WTC11 (cell line): ENCODE measurements at regions not wholly inside any gene's neighbourhood (a gene's known extent, or its start where the extent isn't known, plus 50 kb on each side); places are given as distances from the start of the nearest gene placed in this dataset.

ENCODE experiments used
- ATAC-seq: fragments of 200-7000 bp; cut with Tn5 transposase; 2 replicates; pipeline ENCODE4 v1.10.0; 2021; ENCODE audit warnings: mild to moderate bottlenecking, moderate library complexity
- CTCF ChIA-PET: fragments of 300-600 bp; sonication (Branson Sonifier 250); formaldehyde crosslinking; loops from one replicate; lab custom pipeline; 2021; ENCODE audit warnings: antibody characterized with exemption; lab: Charles Lee
- POLR2A ChIA-PET: fragments of 350-600 bp; sonication (Branson Sonifier 250); formaldehyde crosslinking; loops from one replicate; lab custom pipeline; 2021; ENCODE audit warnings: antibody characterized with exemption; lab: Charles Lee
- DNase-seq: peaks from one replicate; pipeline ENCODE4 v3.0.0; 2021; ENCODE audit warnings: low spot score
- H3K27ac Mint-ChIP-seq: 2 replicates; pipeline ENCODE4 v1.8.0; 2021; ENCODE audit warnings: mixed read lengths
- H3K27me3 Mint-ChIP-seq: 2 replicates; pipeline ENCODE4 v1.8.0; 2021; ENCODE audit warnings: low read depth, mild to moderate bottlenecking, moderate library complexity, mixed read lengths
- H3K36me3 Mint-ChIP-seq: 2 replicates; pipeline ENCODE4 v1.8.0; 2021; ENCODE audit warnings: mixed read lengths
- H3K4me1 Mint-ChIP-seq: 2 replicates; pipeline ENCODE4 v1.8.0; 2022; ENCODE audit warnings: mixed read lengths
- H3K4me3 Mint-ChIP-seq: 2 replicates; pipeline ENCODE4 v1.8.0; 2021; ENCODE audit warnings: mild to moderate bottlenecking, moderate library complexity, mixed read lengths
- H3K9me3 Mint-ChIP-seq: 2 replicates; pipeline ENCODE4 v1.8.0; 2021; ENCODE audit warnings: mixed read lengths
- CREB1 ChIP-seq: sonication (generic); formaldehyde crosslinking; IDR thresholded peaks from 2 replicates; pipeline ENCODE4 v1.8.0; 2023; ENCODE audit warnings: mild to moderate bottlenecking, missing genetic modification reagents
- ESRRA ChIP-seq: sonication (generic); formaldehyde crosslinking; IDR thresholded peaks from 2 replicates; pipeline ENCODE4 v1.8.1; 2022; ENCODE audit warnings: mild to moderate bottlenecking, missing genetic modification reagents, borderline replicate concordance
- FOXP1 ChIP-seq: sonication (generic); formaldehyde crosslinking; IDR thresholded peaks from 2 replicates; pipeline ENCODE4 v1.8.0; 2022; ENCODE audit warnings: missing genetic modification reagents, mild to moderate bottlenecking, moderate library complexity, borderline replicate concordance
- GABPB1 ChIP-seq: sonication (generic); formaldehyde crosslinking; IDR thresholded peaks from 2 replicates; pipeline ENCODE4 v1.8.1; 2023; ENCODE audit warnings: mild to moderate bottlenecking, missing genetic modification reagents
- GRHL2 ChIP-seq: fragments of 250-450 bp; sonication (Bioruptor Pico); IDR thresholded peaks from 2 replicates; pipeline ENCODE4 v1.8.0; 2022; ENCODE audit warnings: mild to moderate bottlenecking, moderate library complexity; ENCODE audit not compliant: insufficient replicate concordance, severe bottlenecking
- IRF2 ChIP-seq: sonication (generic); formaldehyde crosslinking; IDR thresholded peaks from 2 replicates; pipeline ENCODE4 v1.8.0; 2022; ENCODE audit warnings: low read depth, missing genetic modification reagents, borderline replicate concordance
- JAZF1 ChIP-seq: fragments of 250-450 bp; sonication (Bioruptor Pico); IDR thresholded peaks from 2 replicates; pipeline ENCODE4 v1.9.0; 2021; ENCODE audit warnings: moderate library complexity, mild to moderate bottlenecking, inconsistent platforms
- MXD4 ChIP-seq: fragments of 250-450 bp; sonication (Bioruptor Pico); IDR thresholded peaks from 2 replicates; pipeline ENCODE4 v1.8.0; 2021; ENCODE audit warnings: mild to moderate bottlenecking, moderate library complexity, borderline replicate concordance
- SMAD3 ChIP-seq: sonication (generic); formaldehyde crosslinking; IDR thresholded peaks from 2 replicates; pipeline ENCODE4 v1.8.0; 2022; ENCODE audit warnings: missing genetic modification reagents, mild to moderate bottlenecking, borderline replicate concordance
- SOX15 ChIP-seq: fragments of 250-450 bp; sonication (Bioruptor Pico); IDR thresholded peaks from 2 replicates; pipeline ENCODE4 v1.9.0; 2021; ENCODE audit warnings: mild to moderate bottlenecking
- SP1 ChIP-seq: sonication (generic); formaldehyde crosslinking; conservative IDR thresholded peaks from 2 replicates; pipeline ENCODE4 v1.8.1; 2022; ENCODE audit warnings: missing genetic modification reagents
- TCF7 ChIP-seq: sonication (generic); formaldehyde crosslinking; IDR thresholded peaks from 2 replicates; pipeline ENCODE4 v1.8.0; 2022; ENCODE audit warnings: mild to moderate bottlenecking, low read depth, missing genetic modification reagents, moderate library complexity
- ZNF263 ChIP-seq: sonication (generic); formaldehyde crosslinking; IDR thresholded peaks from 2 replicates; pipeline ENCODE4 v1.8.1; 2022; ENCODE audit warnings: low read depth, mild to moderate bottlenecking, moderate library complexity, missing genetic modification reagents
- ZNF317 ChIP-seq: sonication (generic); formaldehyde crosslinking; IDR thresholded peaks from 2 replicates; pipeline ENCODE4 v1.8.1; 2023; ENCODE audit warnings: low read depth, mild to moderate bottlenecking, moderate library complexity, missing genetic modification reagents, borderline replicate concordance
- ZNF423 ChIP-seq: fragments of 250-450 bp; sonication (Bioruptor Pico); IDR thresholded peaks from 2 replicates; pipeline ENCODE4 v2.1.2; 2022; ENCODE audit warnings: mild to moderate bottlenecking, moderate library complexity
- ZNF671 ChIP-seq: fragments of 250-450 bp; sonication (Bioruptor Pico); IDR thresholded peaks from 2 replicates; pipeline ENCODE4 v1.8.0; 2021; ENCODE audit warnings: mild to moderate bottlenecking
- TF ChIP-seq, protein P1 (sequence below): sonication (generic); formaldehyde crosslinking; IDR thresholded peaks from 2 replicates; pipeline ENCODE4 v1.8.0; 2022; ENCODE audit warnings: mild to moderate bottlenecking, missing genetic modification reagents
- TF ChIP-seq, protein P2 (sequence below): fragments of 250-450 bp; sonication (Bioruptor Pico); IDR thresholded peaks from 2 replicates; pipeline ENCODE4 v1.9.0; 2021; ENCODE audit warnings: mild to moderate bottlenecking
- TF ChIP-seq, protein P3 (sequence below): fragments of 250-450 bp; sonication (Bioruptor Pico); IDR thresholded peaks from 2 replicates; pipeline ENCODE4 v1.8.0; 2021; ENCODE audit warnings: mild to moderate bottlenecking
- TF ChIP-seq, protein P4 (sequence below): sonication (generic); formaldehyde crosslinking; IDR thresholded peaks from 2 replicates; pipeline ENCODE4 v1.8.1; 2022; ENCODE audit warnings: mild to moderate bottlenecking, moderate library complexity, missing genetic modification reagents
- TF ChIP-seq, protein P5 (sequence below): sonication (generic); formaldehyde crosslinking; IDR thresholded peaks from 2 replicates; pipeline ENCODE4 v1.8.1; 2022; ENCODE audit warnings: mild to moderate bottlenecking, missing genetic modification reagents, moderate library complexity, borderline replicate concordance
- TF ChIP-seq, protein P6 (sequence below): sonication (generic); formaldehyde crosslinking; IDR thresholded peaks from 2 replicates; pipeline ENCODE4 v1.8.1; 2023; ENCODE audit warnings: mild to moderate bottlenecking, missing genetic modification reagents, borderline replicate concordance
- TF ChIP-seq, protein P7 (sequence below): sonication (generic); formaldehyde crosslinking; IDR thresholded peaks from 2 replicates; pipeline ENCODE4 v1.8.1; 2023; ENCODE audit warnings: mild to moderate bottlenecking, missing genetic modification reagents, moderate library complexity
- TF ChIP-seq, protein P8 (sequence below): sonication (generic); formaldehyde crosslinking; IDR thresholded peaks from 2 replicates; pipeline ENCODE4 v1.8.1; 2023; ENCODE audit warnings: mild to moderate bottlenecking, missing genetic modification reagents
- TF ChIP-seq, protein P9 (sequence below): sonication (generic); formaldehyde crosslinking; IDR thresholded peaks from 2 replicates; pipeline ENCODE4 v1.8.1; 2022; ENCODE audit warnings: missing genetic modification reagents, borderline replicate concordance

DNA sequence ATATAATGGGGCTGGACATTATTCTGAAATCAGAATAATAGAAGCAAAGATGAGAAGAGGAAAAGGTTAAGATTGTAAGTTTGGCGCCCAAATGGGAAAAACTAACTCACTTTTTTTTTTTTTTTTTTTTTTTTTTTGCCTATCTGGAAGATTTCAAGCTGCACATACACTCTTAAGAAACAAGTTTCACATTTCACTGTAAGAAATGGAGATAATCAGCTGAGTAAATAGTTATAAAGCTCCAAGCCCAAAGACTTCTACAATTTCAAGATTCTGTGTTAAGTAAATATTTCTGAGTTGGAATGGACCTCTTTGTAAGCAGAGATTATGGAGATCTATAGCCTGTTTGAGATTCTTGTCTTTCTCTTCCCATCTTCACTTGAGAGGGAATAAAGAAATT lies 140.0 kb downstream of the SLC17A6 start (continued):
- TF ChIP-seq MXD4 (CRISPR knock-in tag) (no peak), SP1 (no peak), ZNF423 (CRISPR knock-in tag) (no peak), FOXP1 (CRISPR knock-in tag) (no peak), GRHL2 (CRISPR knock-in tag) (no peak), ZNF317 (CRISPR knock-in tag) (no peak), SMAD3 (no peak)
- TF ChIP-seq, protein P1, sequence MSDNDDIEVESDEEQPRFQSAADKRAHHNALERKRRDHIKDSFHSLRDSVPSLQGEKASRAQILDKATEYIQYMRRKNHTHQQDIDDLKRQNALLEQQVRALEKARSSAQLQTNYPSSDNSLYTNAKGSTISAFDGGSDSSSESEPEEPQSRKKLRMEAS: no peak
- TF ChIP-seq, protein P2, sequence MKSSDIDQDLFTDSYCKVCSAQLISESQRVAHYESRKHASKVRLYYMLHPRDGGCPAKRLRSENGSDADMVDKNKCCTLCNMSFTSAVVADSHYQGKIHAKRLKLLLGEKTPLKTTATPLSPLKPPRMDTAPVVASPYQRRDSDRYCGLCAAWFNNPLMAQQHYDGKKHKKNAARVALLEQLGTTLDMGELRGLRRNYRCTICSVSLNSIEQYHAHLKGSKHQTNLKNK (CRISPR knock-in tag): no peak

DNA sequence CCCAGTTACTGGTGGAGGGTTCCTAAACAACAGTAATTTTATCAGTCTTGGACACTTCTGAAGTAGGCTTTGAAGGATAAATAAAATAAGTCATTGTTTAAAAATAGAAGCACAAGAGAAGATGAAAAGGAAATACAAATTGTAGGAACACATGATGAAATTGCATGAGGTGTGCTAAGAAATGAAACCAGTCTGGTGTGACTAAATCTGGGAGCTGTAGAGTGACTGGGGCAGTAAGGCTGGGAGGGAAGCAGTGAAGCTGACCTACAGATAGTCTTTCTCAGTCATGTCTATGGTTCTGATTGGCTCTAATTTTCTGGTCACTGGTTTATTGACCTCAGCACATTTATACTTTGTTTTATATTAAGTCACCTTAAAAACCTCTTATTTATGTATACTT lies 139.1 kb downstream of the SLC17A6 start:
- ATAC-seq (no peak), DNase-seq (no peak)
- ChIA-PET POLR2A (no interaction called here), CTCF (no interaction called here)
- no peak for TF ChIP-seq ZNF263 (CRISPR knock-in tag)
- TF ChIP-seq, protein P3, sequence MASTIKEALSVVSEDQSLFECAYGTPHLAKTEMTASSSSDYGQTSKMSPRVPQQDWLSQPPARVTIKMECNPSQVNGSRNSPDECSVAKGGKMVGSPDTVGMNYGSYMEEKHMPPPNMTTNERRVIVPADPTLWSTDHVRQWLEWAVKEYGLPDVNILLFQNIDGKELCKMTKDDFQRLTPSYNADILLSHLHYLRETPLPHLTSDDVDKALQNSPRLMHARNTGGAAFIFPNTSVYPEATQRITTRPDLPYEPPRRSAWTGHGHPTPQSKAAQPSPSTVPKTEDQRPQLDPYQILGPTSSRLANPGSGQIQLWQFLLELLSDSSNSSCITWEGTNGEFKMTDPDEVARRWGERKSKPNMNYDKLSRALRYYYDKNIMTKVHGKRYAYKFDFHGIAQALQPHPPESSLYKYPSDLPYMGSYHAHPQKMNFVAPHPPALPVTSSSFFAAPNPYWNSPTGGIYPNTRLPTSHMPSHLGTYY (CRISPR knock-in tag): no peak
- TF ChIP-seq, protein P4, sequence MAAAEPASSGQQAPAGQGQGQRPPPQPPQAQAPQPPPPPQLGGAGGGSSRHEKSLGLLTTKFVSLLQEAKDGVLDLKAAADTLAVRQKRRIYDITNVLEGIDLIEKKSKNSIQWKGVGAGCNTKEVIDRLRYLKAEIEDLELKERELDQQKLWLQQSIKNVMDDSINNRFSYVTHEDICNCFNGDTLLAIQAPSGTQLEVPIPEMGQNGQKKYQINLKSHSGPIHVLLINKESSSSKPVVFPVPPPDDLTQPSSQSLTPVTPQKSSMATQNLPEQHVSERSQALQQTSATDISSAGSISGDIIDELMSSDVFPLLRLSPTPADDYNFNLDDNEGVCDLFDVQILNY (CRISPR knock-in tag): no peak
- TF ChIP-seq, protein P5, sequence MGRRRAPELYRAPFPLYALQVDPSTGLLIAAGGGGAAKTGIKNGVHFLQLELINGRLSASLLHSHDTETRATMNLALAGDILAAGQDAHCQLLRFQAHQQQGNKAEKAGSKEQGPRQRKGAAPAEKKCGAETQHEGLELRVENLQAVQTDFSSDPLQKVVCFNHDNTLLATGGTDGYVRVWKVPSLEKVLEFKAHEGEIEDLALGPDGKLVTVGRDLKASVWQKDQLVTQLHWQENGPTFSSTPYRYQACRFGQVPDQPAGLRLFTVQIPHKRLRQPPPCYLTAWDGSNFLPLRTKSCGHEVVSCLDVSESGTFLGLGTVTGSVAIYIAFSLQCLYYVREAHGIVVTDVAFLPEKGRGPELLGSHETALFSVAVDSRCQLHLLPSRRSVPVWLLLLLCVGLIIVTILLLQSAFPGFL (CRISPR knock-in tag): no peak
- TF ChIP-seq, protein P6, sequence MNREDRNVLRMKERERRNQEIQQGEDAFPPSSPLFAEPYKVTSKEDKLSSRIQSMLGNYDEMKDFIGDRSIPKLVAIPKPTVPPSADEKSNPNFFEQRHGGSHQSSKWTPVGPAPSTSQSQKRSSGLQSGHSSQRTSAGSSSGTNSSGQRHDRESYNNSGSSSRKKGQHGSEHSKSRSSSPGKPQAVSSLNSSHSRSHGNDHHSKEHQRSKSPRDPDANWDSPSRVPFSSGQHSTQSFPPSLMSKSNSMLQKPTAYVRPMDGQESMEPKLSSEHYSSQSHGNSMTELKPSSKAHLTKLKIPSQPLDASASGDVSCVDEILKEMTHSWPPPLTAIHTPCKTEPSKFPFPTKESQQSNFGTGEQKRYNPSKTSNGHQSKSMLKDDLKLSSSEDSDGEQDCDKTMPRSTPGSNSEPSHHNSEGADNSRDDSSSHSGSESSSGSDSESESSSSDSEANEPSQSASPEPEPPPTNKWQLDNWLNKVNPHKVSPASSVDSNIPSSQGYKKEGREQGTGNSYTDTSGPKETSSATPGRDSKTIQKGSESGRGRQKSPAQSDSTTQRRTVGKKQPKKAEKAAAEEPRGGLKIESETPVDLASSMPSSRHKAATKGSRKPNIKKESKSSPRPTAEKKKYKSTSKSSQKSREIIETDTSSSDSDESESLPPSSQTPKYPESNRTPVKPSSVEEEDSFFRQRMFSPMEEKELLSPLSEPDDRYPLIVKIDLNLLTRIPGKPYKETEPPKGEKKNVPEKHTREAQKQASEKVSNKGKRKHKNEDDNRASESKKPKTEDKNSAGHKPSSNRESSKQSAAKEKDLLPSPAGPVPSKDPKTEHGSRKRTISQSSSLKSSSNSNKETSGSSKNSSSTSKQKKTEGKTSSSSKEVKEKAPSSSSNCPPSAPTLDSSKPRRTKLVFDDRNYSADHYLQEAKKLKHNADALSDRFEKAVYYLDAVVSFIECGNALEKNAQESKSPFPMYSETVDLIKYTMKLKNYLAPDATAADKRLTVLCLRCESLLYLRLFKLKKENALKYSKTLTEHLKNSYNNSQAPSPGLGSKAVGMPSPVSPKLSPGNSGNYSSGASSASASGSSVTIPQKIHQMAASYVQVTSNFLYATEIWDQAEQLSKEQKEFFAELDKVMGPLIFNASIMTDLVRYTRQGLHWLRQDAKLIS: no peak
- no peak for TF ChIP-seq JAZF1 (CRISPR knock-in tag)
- no peak for TF ChIP-seq IRF2 (CRISPR knock-in tag)
- no peak for TF ChIP-seq ZNF317 (CRISPR knock-in tag)
- TF ChIP-seq TCF7 (CRISPR knock-in tag): no peak
- no peak for TF ChIP-seq SOX15 (CRISPR knock-in tag)
- no peak for TF ChIP-seq CREB1 (CRISPR knock-in tag)
- no peak for TF ChIP-seq ZNF671 (CRISPR knock-in tag)
- TF ChIP-seq, protein P7, sequence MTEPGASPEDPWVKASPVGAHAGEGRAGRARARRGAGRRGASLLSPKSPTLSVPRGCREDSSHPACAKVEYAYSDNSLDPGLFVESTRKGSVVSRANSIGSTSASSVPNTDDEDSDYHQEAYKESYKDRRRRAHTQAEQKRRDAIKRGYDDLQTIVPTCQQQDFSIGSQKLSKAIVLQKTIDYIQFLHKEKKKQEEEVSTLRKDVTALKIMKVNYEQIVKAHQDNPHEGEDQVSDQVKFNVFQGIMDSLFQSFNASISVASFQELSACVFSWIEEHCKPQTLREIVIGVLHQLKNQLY (CRISPR knock-in tag): no peak
- TF ChIP-seq, protein P8, sequence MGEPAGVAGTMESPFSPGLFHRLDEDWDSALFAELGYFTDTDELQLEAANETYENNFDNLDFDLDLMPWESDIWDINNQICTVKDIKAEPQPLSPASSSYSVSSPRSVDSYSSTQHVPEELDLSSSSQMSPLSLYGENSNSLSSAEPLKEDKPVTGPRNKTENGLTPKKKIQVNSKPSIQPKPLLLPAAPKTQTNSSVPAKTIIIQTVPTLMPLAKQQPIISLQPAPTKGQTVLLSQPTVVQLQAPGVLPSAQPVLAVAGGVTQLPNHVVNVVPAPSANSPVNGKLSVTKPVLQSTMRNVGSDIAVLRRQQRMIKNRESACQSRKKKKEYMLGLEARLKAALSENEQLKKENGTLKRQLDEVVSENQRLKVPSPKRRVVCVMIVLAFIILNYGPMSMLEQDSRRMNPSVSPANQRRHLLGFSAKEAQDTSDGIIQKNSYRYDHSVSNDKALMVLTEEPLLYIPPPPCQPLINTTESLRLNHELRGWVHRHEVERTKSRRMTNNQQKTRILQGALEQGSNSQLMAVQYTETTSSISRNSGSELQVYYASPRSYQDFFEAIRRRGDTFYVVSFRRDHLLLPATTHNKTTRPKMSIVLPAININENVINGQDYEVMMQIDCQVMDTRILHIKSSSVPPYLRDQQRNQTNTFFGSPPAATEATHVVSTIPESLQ: no peak
- no peak for TF ChIP-seq ESRRA (CRISPR knock-in tag)
- TF ChIP-seq GABPB1: no peak
- TF ChIP-seq, protein P9, sequence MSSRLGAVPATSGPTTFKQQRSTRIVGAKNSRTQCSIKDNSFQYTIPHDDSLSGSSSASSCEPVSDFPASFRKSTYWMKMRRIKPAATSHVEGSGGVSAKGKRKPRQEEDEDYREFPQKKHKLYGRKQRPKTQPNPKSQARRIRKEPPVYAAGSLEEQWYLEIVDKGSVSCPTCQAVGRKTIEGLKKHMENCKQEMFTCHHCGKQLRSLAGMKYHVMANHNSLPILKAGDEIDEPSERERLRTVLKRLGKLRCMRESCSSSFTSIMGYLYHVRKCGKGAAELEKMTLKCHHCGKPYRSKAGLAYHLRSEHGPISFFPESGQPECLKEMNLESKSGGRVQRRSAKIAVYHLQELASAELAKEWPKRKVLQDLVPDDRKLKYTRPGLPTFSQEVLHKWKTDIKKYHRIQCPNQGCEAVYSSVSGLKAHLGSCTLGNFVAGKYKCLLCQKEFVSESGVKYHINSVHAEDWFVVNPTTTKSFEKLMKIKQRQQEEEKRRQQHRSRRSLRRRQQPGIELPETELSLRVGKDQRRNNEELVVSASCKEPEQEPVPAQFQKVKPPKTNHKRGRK (CRISPR knock-in tag): no peak
- H3K4me3 Mint-ChIP-seq: no peak overlapping the region
- no peak overlapping the region for H3K27ac Mint-ChIP-seq
- peaks cover 2% of the 10 kb centered on the region; the same call in 1 of the 2 replicates for H3K4me1 Mint-ChIP-seq
- H3K36me3 Mint-ChIP-seq: no peaks in the 10 kb centered on the region
- H3K27me3 Mint-ChIP-seq: no peaks in the 10 kb centered on the region
- peaks cover 7% of the 10 kb centered on the region for H3K9me3 Mint-ChIP-seq
